GM10266 (cell line): ENCODE measurements at regions not wholly inside any gene's neighbourhood (a gene's known extent, or its start where the extent isn't known, plus 50 kb on each side); places are given as distances from the start of the nearest gene placed in this dataset.

Source experiments
- DNase-seq: peaks from one replicate; pipeline ENCODE4 v3.0.0; 2012; ENCODE audit errors: extremely low spot score
- CTCF ChIP-seq: IDR thresholded peaks from 2 replicates; pipeline ENCODE4 v1.5.1; 2012; ENCODE audit warnings: mild to moderate bottlenecking, low read depth; ENCODE audit not compliant: control insufficient read depth, insufficient read depth; ENCODE audit errors: missing control alignments

- DNase-seq: no peak
- TF ChIP-seq CTCF: no peak
Measured at GRCh38 chr17:55660178-55660886, 62.3 kb downstream of the TMEM100 start.

GRCh38 chr17:55659661-55660060 lies 63.0 kb downstream of the TMEM100 start:
- no peak for DNase-seq
- no peak for TF ChIP-seq CTCF

GRCh38 chr17:55655777-55656176 lies 66.9 kb downstream of the TMEM100 start:
- TF ChIP-seq CTCF: no peak
- no peak for DNase-seq

- no peak for DNase-seq
- no peak for TF ChIP-seq CTCF
Measured at GRCh38 chr17:55654821-55655220, 67.8 kb downstream of the TMEM100 start.

GRCh38 chr17:55654022-55654421 lies 68.6 kb downstream of the TMEM100 start:
- TF ChIP-seq CTCF: no peak
- DNase-seq: no peak

GRCh38 chr17:55652825-55653224 lies 69.8 kb downstream of the TMEM100 start:
- no peak for DNase-seq
- no peak for TF ChIP-seq CTCF

GRCh38 chr17:55652114-55652823 lies 70.4 kb downstream of the TMEM100 start:
- no peak for TF ChIP-seq CTCF
- DNase-seq: no peak
